GM08714 (cell line): ENCODE measurements at regions not wholly inside any gene's neighbourhood (a gene's known extent, or its start where the extent isn't known, plus 50 kb on each side); places are given as distances from the start of the nearest gene placed in this dataset.

Source experiments
- H3K4me3 ChIP-seq: fragments of 200-500 bp; sonication (Bioruptor generic); 2 replicates; pipeline ENCODE4 v1.5.1; 2014; ENCODE audit warnings: mild to moderate bottlenecking, low read length, inconsistent platforms
- ZNF274 ChIP-seq: IDR thresholded peaks from 2 replicates; pipeline ENCODE4 v1.6.1; 2012; ENCODE audit warnings: mild to moderate bottlenecking, low read depth, low read length

- TF ChIP-seq ZNF274, result no peak
- no peak overlapping the region for H3K4me3 ChIP-seq
These were observed 328.6 kb downstream of the MN1 start for GRCh38 chr22:27472975-27473374.

GRCh38 chr22:27473533-27473932 lies 328.0 kb downstream of the MN1 start:
- no peak overlapping the region for H3K4me3 ChIP-seq

GRCh38 chr22:27474112-27474571 lies 327.4 kb downstream of the MN1 start:
- TF ChIP-seq ZNF274, result no peak
- H3K4me3 ChIP-seq, result no peak overlapping the region

More at GRCh38 chr22:27473533-27473932, 328.0 kb downstream of the MN1 start:
- no peak for TF ChIP-seq ZNF274

- no peak overlapping the region for H3K4me3 ChIP-seq
- no peak for TF ChIP-seq ZNF274
These were observed 326.6 kb downstream of the MN1 start for GRCh38 chr22:27474711-27475547.

GRCh38 chr22:27475548-27475897 lies 326.0 kb downstream of the MN1 start:
- no peak for TF ChIP-seq ZNF274
- no peak overlapping the region for H3K4me3 ChIP-seq

GRCh38 chr22:27476318-27476717 lies 325.2 kb downstream of the MN1 start:
- H3K4me3 ChIP-seq, result no peak overlapping the region
- no peak for TF ChIP-seq ZNF274

- no peak overlapping the region for H3K4me3 ChIP-seq
- no peak for TF ChIP-seq ZNF274
These were observed 324.8 kb downstream of the MN1 start for GRCh38 chr22:27476729-27477128.

GRCh38 chr22:27477171-27477570 lies 324.4 kb downstream of the MN1 start:
- no peak overlapping the region for H3K4me3 ChIP-seq
- no peak for TF ChIP-seq ZNF274

- no peak for TF ChIP-seq ZNF274
- no peak overlapping the region for H3K4me3 ChIP-seq
These were observed 321.1 kb downstream of the MN1 start for GRCh38 chr22:27480487-27480886.

GRCh38 chr22:27482402-27482801 lies 319.2 kb downstream of the MN1 start:
- no peak for TF ChIP-seq ZNF274
- H3K4me3 ChIP-seq, result no peak overlapping the region

GRCh38 chr22:27483095-27483785 lies 318.3 kb downstream of the MN1 start:
- no peak for TF ChIP-seq ZNF274
- H3K4me3 ChIP-seq, result no peak overlapping the region

- TF ChIP-seq ZNF274, result no peak
These were observed 315.7 kb downstream of the MN1 start for GRCh38 chr22:27485842-27486241.

GRCh38 chr22:27487600-27488452 lies 313.7 kb downstream of the MN1 start:
- H3K4me3 ChIP-seq, result no peak overlapping the region
- no peak for TF ChIP-seq ZNF274

More at GRCh38 chr22:27485842-27486241, 315.7 kb downstream of the MN1 start:
- no peak overlapping the region for H3K4me3 ChIP-seq

GRCh38 chr22:27488456-27489177 lies 312.9 kb downstream of the MN1 start:
- no peak for TF ChIP-seq ZNF274

More at GRCh38 chr22:27488456-27489177, 312.9 kb downstream of the MN1 start:
- H3K4me3 ChIP-seq, result no peak overlapping the region
